RKO (cell line): ENCODE measurements at regions not wholly inside any gene's neighbourhood (a gene's known extent, or its start where the extent isn't known, plus 50 kb on each side); places are given as distances from the start of the nearest gene placed in this dataset.

Source experiments
- DNase-seq: peaks from one replicate; pipeline ENCODE4 v3.0.0-alpha.2; 2016; ENCODE audit warnings: low spot score

GRCh38 chr18:61616111-61616610 is 276.6 kb downstream of the RNF152 start:
- DNase-seq = no peak

- no peak for DNase-seq
Observed at GRCh38 chr18:61612517-61612916, 279.3 kb downstream of the CDH20 start.

- no peak for DNase-seq
Observed at GRCh38 chr18:61609131-61609530, 275.9 kb downstream of the CDH20 start.

GRCh38 chr18:61608316-61608715 is 275.1 kb downstream of the CDH20 start:
- no peak for DNase-seq

- no peak for DNase-seq
Observed at GRCh38 chr18:61607867-61608266, 274.6 kb downstream of the CDH20 start.

- peak; percentile 99 for DNase-seq
Observed at GRCh38 chr18:61606759-61607158, 273.5 kb downstream of the CDH20 start.

GRCh38 chr18:61606068-61606660 is 272.9 kb downstream of the CDH20 start:
- peak; percentile 75 for DNase-seq

GRCh38 chr18:61605376-61606067 is 272.3 kb downstream of the CDH20 start:
- DNase-seq = no peak
